Coronary artery (tissue), 2 donors: ENCODE measurements at regions not wholly inside any gene's neighbourhood (a gene's known extent, or its start where the extent isn't known, plus 50 kb on each side); places are given as distances from the start of the nearest gene placed in this dataset.

Experiments used
- DNase-seq: peaks from one replicate; pipeline ENCODE4 v3.0.0-alpha.2; 2017; ENCODE audit warnings: low spot score
- H3K27ac ChIP-seq, 2 donors: fragments of 200-600 bp; sonication (generic); one replicate each; pipeline ENCODE4 v1.5.1; 2016 to 2019
- H3K4me3 ChIP-seq: fragments of 200-600 bp; sonication (generic); 2 replicates; pipeline ENCODE4 v1.5.1; 2016; ENCODE audit warnings: mild to moderate bottlenecking, moderate library complexity
- CTCF ChIP-seq: fragments of 200-600 bp; sonication (generic); IDR thresholded peaks from one replicate; pipeline ENCODE4 v1.5.1; 2019; ENCODE audit warnings: antibody characterized with exemption

GRCh38 chr5:30960036-30960435 is 233.4 kb upstream of the CDH6 start:
- DNase-seq = no peak
- H3K4me3 ChIP-seq = no peak overlapping the region
- no peak overlapping the region for H3K27ac ChIP-seq
- no peak for TF ChIP-seq CTCF

DNA sequence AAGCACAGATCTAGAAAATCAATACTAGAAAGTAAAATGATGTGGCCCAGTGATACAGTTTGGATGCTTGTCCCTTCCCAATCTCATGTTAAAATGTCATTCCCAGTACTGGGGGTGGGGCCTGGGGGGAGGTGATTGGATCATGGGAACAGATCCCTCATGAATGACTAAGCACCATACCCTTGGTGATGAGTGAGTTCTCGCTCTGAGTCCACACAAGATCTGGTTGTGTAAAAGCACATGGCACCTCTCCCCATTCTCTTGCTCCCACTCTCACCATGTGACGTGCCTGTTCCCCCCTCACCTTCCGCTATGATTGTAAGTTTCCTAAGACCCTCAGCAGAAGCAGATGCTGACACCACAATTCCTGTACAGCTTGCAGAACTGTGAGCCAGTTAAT is 234.2 kb upstream of the CDH6 start:
- no peak for DNase-seq

GRCh38 chr5:30957591-30957990 is 235.9 kb upstream of the CDH6 start:
- Histone ChIP-seq H3K4me3 (no peak overlapping the region), H3K27ac (no peak overlapping the region)
- DNase-seq = no peak
- TF ChIP-seq CTCF = no peak

More for the DNA sequence above, 234.2 kb upstream of the CDH6 start:
- no peak overlapping the region for H3K27ac ChIP-seq
- TF ChIP-seq CTCF = no peak
- no peak overlapping the region for H3K4me3 ChIP-seq

DNA sequence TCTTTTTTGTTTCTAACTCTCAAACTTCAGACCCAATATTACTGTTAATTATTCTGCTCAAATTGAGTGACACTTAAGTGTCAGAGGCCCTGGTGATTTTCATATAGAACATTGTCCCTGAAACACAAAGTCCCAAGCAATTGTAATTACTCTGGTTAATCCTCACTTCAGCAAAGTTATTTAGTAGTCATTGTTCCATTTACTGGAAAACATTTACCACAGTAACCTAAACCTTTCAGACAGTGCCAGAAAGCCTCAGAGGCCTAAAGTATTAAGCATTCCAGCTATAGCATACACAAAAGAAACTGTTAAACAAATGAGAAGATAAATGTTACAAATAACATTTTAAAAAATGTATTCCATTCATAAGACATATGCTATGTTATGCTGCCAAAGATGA is 237.2 kb upstream of the CDH6 start:
- no peak for TF ChIP-seq CTCF
- DNase-seq = no peak
- Histone ChIP-seq H3K27ac (no peak overlapping the region), H3K4me3 (no peak overlapping the region)

- H3K4me3 ChIP-seq = no peak overlapping the region
- no peak for TF ChIP-seq CTCF
- no peak overlapping the region for H3K27ac ChIP-seq
- no peak for DNase-seq
Observed at GRCh38 chr5:30937070-30937469, 256.4 kb upstream of the CDH6 start.

GRCh38 chr5:30933599-30933998 is 259.9 kb upstream of the CDH6 start:
- no peak for TF ChIP-seq CTCF
- no peak overlapping the region for H3K4me3 ChIP-seq
- no peak overlapping the region for H3K27ac ChIP-seq
- no peak for DNase-seq

- DNase-seq = no peak
- Histone ChIP-seq H3K4me3 (no peak overlapping the region), H3K27ac (no peak overlapping the region)
- TF ChIP-seq CTCF = no peak
Observed at GRCh38 chr5:30932273-30933017, 261.0 kb upstream of the CDH6 start.
